SKM-1 (cell line): ENCODE measurements at regions not wholly inside any gene's neighbourhood (a gene's known extent, or its start where the extent isn't known, plus 50 kb on each side); places are given as distances from the start of the nearest gene placed in this dataset.
"Not testable (repeated sequence)": the region's sequence is repeated elsewhere in the genome, so short reads cannot be mapped to it uniquely, and the experiment has no call there.

Source experiments
- DNase-seq: peaks from one replicate; lab custom pipeline; 2025; ENCODE audit not compliant: unreplicated experiment; lab: John Stamatoyannopoulos, UW

DNA sequence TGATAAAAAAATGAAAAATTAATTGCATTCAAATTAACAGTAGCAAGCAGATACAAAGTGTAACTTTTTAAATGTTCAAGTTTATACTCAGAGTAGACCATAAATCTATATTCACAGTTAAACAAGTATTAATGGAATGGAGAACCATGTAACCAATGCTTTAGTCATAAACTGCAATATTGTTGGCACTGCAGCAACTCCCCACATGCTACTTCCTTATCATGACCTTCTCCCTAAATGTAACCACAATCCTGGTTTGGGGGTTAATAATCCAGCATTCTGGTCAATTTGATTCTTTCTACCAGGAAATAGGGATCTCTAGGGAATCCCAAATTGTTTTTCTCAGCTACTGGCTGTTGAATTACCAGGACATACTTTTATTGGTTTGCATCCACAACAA is 223.9 kb upstream of the DCAF8L1 start:
- no peak for DNase-seq

DNA sequence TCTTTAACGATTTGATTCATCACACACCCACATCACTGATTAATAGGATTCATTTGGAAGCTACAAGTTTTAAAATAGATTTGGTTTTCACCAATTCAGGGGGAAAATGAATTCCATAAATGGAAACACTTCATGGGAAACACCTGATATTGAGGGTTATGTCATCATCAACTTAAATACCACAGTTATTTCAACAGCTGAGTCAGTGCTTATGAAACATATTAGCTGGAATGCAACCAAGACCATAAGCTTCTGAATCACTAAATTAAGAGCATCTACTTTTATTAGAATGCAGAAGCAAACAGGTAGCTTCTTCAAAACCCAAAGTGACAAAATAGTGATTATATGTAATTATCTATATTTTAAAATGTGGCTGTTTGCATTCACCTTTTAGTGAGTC is 207.8 kb upstream of the DCAF8L1 start:
- DNase-seq: no peak

DNA sequence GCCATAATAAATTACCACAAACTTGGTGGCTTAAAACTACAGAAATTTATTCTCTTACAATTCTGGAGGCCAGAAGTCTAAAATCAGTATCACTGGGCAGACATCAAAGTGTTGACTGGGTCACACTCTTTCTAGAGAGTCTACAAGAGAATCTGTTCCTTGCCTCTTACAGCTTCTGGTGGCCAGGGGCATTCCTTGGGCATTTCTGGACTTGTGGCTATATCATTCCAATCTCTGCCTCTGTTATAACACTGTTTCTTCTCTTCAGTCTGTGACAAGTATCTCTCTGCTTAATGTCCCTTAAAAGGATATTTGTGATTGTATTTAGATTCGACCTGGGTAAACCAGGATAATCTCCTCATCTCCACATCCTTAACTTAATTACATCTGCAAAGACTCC is 207.3 kb upstream of the DCAF8L1 start:
- DNase-seq: no peak

DNA sequence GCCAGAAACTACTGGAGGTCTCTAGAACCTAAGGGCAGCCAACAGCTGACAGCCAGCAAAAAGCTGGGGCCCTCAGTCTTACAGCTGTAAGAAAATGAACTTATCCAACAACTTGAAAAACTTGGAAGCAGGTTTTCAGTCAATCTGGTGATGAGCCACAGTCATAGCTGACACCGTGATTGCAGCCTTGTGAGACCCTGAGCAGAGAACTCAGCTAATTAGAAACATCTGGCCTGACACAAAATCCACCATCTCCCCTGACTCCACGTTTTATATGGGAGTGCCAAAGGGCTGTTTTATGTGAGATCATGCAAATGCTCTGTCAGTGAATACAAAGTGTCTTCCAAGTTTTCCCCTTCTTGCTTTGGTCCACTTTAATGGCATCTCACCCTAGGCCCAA is 198.8 kb upstream of the DCAF8L1 start:
- no peak for DNase-seq

DNA sequence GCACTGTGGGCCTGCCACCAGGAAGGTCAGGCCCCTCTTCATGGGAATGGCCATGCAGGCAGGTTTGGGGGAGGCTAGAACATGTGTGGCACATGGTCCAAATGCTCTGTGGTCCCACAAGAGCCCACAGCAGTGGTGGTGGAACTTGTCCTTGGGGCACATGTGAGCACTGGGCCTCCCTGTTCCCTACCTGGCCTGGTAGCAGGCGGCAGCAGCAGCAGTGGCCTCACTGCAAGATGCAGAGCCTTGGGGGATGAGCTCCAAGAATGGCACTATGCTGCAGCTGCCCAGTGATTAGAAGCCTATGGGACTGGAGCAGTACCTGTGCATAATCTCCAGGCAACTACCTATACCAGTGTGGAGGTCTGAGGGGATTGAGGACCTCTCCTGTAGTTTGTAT is 197.0 kb upstream of the DCAF8L1 start:
- no peak for DNase-seq

DNA sequence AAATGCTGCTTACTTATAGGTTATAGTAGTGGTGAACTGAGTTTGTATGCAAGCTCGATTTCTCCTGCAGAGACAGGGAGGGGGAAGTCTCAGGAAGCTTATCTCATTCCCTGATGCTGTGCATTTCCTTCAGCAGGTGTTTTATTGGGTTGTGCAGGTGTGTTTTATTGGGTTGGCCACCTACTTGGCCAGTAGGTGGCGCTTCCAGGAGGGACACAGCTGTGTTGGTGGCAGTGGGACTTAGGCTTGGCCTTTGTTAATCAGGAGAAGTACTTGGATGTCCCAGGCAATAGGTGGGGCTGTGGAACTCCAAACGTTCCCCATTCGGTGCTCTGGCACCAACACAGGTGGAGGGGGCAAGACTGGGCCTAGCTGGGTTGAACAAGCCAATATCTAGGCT is 196.0 kb upstream of the DCAF8L1 start:
- DNase-seq: no peak

DNA sequence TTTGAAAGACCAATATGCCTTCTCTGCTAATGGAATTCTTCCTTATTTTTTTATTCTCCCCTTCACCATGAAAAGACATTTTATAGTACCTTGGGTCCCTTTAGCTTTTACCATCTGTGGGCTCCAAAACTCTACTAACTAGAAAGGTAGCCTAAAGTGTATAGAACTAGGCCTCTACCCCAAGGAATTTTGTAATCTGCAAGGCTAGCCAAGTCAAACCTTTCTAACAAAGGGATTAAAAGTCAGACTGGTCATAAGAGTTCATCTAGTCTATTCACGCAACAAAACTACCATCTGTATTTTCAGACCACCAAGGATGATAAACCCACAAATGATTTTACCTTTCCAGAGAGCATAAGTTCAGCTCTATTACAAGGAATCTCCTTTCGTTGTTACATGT is 189.5 kb upstream of the DCAF8L1 start:
- DNase-seq: no peak

DNA sequence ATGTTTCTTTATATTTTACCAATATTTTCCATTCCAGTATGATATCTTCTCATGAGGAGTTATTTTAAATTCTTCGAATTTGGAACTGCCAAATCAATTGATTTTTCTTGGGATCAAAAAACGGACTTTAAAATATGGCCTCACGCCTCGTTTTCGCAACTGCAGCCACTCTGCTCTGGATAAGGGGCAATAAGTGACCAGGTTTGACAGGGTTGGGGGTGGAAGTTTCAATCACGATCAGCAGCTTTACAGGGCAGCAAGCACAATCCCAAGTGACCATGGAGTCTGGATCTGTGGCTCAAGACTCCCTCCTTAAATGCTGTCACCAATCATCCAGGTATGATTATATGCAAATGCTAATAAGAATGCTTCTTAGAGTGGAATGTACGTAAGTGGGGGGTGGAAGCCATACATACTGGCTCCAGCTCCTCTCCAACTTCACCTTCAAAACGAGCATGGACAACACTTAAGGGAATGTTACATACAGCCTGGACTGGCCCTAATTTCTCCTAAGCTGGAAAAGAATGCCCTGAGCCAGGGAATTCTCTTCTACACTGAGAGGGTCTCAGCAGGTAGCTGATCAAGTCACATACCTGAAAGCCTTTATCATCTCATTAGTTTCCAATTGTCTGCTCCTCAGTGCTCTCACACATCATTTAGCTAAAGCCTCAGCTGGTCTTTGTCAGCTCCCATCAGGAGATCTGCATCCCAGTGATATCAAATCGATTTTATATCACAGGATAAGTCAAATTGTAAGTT is 176.9 kb upstream of the DCAF8L1 start:
- DNase-seq: no peak

DNA sequence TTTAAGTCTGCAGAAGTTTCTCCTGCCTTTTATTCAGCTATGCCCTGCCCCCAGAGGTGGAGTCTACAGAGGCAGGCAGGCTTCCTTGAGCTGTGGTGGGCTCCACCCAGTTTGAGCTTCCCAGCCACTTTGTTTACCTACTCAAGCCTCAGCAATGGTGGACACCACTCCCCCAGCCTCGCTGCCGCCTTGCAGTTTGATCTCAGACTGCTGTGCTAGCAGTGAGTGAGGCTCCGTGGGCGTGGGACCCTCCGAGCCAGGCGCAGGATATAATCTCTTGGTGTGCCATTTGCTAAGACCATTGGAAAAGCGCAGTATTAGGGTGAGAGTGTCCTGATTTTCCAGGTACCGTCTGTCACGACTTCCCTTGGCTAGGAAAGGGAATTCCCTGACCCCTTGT is 171.0 kb upstream of the DCAF8L1 start:
- not testable (repeated sequence) for DNase-seq

DNA sequence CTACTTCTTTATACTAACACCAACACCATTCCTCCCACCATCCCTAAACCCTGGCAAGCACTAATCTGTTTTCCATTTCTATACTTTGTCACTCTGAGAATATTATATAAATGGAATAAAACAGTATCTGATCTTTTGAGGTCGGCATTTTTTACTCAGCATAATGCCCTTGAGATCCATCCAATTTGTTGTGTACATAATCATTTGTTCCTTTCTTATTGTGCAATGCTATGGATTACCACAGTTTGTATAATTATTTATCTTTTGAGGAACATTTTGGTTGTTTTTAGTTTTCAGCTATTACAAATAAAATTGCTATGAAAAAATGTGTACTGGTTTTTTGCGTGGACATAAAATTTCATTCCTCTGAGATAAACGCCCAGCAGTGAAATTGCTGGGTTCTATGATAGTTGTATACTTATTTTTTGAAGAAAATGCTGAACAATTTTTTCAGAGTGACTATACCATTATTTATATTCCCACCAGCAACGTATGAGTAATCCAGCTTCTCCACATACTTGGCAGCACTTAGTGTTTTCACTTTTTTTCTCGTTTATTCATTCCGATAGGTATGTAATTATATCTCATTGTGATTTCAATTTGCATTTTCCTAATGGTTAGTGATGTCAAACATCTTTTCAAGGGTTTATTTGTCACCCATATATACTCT is 154.3 kb upstream of the DCAF8L1 start:
- DNase-seq: no peak

DNA sequence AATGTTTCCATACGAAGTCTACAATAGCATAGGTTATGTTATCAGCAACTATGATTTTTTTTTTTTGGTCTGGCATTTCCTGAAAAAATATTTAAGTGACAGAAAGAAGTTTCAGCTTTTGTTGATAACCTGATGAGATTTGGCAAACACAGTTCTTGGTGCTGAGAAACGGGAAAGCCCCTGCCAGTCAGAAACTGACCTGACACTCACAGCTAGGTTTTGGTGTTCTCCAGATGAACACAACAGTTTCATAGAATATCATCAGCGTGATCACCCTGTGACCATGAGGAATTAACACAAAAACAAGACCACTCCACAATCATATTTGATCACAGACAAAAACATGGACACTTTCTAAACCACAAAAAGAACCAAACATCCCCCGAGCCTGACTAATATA is 152.5 kb upstream of the DCAF8L1 start:
- DNase-seq: no peak

DNA sequence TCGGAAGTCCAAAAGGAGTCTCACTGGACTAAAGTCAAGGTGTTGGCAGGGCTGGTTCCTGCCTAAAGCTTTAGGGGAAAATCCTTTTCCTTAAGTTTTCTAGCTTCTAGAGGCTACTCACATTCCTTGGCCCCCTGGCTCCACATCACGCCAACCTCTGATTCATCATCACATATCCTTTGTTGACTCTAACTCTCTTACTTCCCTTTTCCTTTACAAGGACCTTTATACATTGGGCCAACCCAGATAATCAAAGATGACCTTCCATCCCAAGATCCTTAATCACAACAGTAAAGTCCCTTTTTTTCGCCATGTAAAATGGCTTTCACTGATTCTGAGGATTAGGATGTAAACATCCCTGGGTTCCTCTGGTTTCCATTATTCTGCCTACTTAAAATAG is 146.4 kb upstream of the DCAF8L1 start:
- DNase-seq: no peak

DNA sequence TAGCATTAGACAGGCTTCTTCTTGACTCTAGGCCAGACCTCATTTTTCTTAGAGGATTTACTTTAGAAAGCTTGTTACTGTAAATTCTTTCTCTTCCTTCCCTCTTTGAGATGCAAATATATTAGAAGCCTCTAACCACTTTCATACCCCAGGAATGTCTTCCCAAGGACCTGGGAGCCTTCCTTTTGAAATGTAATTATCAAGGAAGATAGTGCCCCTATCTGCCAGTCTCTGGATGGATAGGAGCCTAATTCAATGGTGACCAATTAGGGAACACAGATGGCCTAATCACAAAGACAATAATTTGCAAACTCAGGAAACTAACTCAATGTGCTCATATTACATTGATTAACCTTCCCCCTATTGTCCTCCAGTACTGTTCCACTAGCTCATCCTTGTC is 145.6 kb upstream of the DCAF8L1 start:
- no peak for DNase-seq

DNA sequence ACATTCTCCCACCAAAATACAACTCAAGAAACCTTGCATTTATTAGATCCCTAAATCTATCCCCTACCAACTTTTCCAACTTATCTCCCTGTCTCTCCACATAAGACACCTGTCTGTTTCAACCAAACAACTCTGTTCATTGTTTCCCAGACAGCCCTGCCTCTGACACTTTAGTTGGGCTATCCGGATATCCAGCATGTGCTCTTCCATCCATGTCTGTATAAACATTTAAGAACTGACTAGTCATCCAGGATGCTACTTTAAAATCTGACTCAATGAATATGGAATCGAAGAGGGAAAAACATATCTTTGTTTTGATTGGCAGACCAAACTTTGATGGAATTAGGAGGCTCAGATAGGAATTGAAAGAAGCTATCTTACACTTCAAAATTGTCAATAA is 143.2 kb upstream of the DCAF8L1 start:
- no peak for DNase-seq

DNA sequence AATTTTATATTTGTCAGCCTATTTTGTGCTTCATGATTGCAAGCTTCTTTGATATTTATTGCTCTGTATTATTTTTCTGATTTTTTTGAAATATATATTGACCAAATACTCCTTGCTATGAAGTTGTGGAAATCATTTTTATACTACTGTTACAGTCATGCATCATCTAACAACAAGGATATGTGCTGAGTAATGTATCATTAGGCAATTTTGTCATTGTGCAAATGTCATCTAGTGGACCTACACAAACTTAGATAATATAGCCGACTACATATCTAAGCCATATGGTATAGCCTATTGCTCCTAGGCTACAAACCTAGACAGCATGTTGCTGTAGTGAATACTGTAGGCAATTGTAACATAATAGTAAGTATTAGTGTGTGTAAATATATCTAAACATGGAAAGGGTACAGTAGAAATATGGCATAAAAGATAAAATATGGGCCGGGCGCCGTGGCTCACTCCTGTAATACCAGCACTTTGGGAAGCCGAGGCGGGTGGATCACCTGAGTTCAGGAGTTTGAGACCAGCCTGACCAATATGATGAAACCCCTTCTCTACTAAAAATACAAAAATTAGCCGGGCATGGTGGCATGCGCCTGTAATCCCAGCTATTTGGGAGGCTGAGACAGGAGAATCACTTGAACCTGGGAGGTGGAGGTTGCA is 139.5 kb upstream of the DCAF8L1 start:
- DNase-seq: not testable (repeated sequence)

DNA sequence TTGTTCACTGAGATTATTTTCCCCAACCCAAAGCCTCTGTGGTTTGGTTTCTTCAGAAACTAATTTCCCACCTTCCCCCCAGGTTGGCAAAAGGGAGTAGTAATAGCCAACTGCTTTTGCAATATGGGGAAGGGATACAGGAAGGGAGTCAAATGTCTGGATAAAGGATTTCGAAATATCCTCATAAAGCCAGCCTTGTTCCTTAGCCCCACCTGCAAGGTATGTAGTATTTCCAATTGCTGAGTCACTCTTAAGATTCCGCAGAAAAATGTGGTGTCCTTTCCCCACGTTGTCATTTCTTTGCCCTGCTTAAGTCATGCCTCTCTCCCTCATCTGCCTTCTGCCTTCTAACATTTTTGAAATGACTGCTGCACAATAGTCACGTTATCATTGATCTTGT is 138.8 kb upstream of the DCAF8L1 start:
- no peak for DNase-seq

DNA sequence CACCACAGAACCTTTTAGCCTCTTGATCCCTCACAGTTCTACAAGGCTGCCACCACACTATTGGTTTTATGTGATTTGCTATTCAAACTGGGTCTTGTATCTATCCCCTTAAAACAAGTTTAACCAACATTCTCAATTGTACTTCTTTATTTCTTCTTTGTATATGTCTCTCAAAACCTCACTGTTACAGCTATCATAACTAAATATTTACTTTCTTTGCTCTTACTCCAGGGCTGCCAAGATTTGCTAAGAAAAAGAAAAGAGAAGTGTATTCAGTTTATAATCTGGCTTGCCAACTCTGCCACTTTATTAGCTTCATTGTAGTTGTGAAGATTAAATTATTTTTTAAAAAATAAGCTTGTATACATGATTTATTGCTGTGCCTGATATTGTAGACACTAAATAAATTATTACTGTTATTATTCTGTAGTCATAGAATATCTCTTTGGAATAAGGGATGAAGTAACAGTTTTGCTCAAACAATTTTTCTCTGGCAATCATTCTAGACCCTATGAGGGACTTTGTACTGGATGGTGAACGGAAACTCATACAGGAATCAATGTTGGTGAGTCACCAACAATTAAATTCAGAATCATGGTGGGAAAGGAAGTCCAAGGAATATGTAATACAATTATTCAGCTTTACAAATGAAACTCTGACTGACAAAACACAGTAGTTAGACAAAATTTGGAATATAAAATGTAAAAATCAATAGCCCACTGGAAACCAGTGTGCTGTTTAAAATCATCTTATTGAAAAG is 127.1 kb upstream of the DCAF8L1 start:
- DNase-seq: no peak

DNA sequence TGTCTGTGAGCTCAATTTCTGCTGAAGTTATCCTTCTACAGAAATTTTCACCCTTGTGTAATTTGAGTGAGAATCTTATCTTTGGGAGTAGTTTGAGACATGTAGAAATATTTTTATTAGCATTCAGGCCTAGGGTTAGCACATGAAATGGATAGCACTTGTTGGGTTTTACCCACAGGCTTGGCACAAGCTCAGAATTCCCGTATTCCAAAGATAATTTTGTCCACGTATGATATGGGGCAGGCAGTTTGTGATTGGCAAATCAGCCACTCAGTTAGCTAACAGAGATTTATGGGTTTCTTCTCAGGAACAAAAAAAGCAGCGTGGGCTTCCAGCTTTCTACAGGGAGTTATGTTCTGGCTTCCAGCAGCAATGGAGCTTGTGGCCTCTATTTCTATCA is 117.9 kb upstream of the DCAF8L1 start:
- no peak for DNase-seq

DNA sequence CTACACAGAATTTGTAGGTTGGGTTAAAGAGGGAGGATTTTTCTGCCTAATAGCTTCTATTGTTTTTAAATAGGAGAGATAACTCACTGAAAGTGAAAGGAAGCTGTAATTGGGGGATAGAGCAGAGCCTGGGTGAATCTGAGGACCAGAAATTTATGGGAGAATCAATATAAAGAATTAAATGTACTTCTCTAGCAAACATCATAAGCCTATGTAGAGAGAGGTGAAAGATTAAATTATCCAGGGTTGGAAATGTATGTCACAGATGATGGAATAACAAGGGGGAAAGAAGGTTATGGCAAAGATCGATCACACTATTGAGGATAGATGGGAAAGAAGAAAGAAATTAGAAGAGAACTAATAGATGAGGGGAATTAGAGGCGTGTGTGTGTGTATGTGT is 104.4 kb upstream of the DCAF8L1 start:
- DNase-seq: no peak

DNA sequence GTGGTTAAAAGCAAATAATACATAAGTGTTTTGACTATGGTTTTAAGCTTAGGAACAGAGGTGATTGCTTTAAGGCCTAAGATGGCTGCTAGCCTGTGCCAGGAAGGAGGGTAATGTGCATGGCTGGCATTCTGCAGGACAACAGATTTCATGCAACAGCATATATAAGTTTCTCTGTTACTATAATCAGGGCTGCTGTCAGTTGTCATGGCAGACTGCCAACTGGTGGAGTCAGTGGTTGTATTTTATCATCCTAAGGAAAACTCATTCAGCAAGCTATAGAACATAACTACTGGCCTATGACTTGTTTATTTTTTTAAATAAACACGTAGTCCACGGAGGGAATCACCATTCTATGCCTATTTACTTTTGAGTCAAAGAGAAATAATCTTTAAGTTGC is 77.7 kb upstream of the DCAF8L1 start:
- DNase-seq: no peak

DNA sequence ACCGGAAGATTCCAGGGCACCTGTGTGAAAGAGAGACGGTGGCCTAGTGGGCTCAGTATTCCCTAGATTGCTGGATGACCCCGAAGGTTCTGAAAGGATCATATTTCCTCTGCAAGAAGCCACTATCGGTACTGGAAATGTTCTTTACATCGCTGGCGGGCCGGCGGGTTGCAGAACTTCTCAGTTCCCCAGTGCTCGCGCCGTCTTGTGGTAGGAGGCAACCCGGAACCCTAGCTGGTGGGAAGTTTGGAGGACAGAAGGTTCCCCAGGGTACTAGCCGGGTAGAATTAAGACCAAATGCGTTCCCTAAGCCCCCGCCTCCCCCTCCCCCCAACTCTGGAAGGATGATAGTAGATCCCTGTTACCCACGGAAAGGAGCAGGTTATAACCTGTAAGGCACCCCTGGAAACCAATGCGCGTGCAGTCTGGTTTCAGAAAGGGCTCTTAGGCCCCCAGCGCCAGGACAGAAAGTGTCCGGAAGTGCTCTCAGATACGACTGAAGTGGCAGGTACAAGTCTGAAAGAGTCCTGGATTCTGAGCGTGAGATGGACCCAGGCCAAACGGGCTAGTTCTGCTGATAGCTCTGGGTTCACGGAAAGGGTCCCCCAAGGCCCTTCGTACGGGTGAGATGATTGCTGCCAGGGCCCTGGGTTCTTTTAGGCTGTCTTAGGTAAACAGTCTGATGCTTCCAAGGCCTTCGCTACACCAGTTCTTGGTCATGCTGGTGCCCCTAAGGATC is 61.7 kb upstream of the DCAF8L1 start:
- DNase-seq: no peak
